GM12878 (cell line): ENCODE measurements at regions not wholly inside any gene's neighbourhood (a gene's known extent, or its start where the extent isn't known, plus 50 kb on each side); places are given as distances from the start of the nearest gene placed in this dataset.

ENCODE experiments used
- ATAC-seq: fragments of 200-7000 bp; cut with Tn5 transposase; 3 replicates; pipeline ENCODE4 v1.9.1; 2020; ENCODE audit warnings: mild to moderate bottlenecking, moderate library complexity
- BruUV-seq: library from RNA; stranded (reverse); fragments of 400-500 nt; replicated peaks from 2 replicates; lab custom pipeline; 2021; lab: Mats Ljungman, UMichigan
- CTCF ChIA-PET: fragments of 300-600 bp; sonication (Branson Sonifier 250); formaldehyde crosslinking; extraction: SDS; loops from one replicate; lab custom pipeline; 2021; ENCODE audit warnings: inconsistent platforms; lab: Yijun Ruan, JAX
- POLR2A ChIA-PET: fragments of 350-600 bp; formaldehyde crosslinking; extraction: SDS; loops from one replicate; lab custom pipeline; 2021; ENCODE audit warnings: inconsistent platforms; lab: Charles Lee
- RAD21 ChIA-PET: fragments of 300-600 bp; sonication (Branson Sonifier 250); formaldehyde crosslinking; loops from one replicate; lab custom pipeline; 2023; ENCODE audit warnings: antibody characterized with exemption; ENCODE audit not compliant: unreplicated experiment; lab: Charles Lee
- SMC1A ChIA-PET: fragments of 300-600 bp; sonication (Branson Sonifier 250); formaldehyde crosslinking; loops from one replicate; lab custom pipeline; 2023; ENCODE audit not compliant: unreplicated experiment, uncharacterized antibody; lab: Charles Lee
- DNase-seq: peaks from one replicate; pipeline ENCODE4 v3.0.0-alpha.2; 2011; ENCODE audit warnings: low read depth, low spot score
- FAIRE-seq: peaks from 3 replicates; lab custom pipeline; 2011; peaks lifted over from hg19 to GRCh38; lab: Jason Lieb, UNC
- H2AFZ ChIP-seq: 2 replicates; pipeline ENCODE4 v1.6.0; 2011; ENCODE audit warnings: low read depth, low read length, control low read depth; ENCODE audit not compliant: control insufficient read depth
- H3K27ac ChIP-seq: 2 replicates; pipeline ENCODE4 v1.5.1; 2011; ENCODE audit warnings: control low read depth; ENCODE audit not compliant: control insufficient read depth, insufficient read depth
- H3K27me3 ChIP-seq, 2 experiments: replicated peaks in 1 of 2; 2 replicates each; pipeline versions ENCODE4 v1.6.0 to v1.6.1; 2011; ENCODE audit warnings: low read length in 1 of 2; ENCODE audit not compliant: control insufficient read depth in 2 of 2, insufficient read depth in 2 of 2
- H3K36me3 ChIP-seq, 2 experiments: 2 replicates each; pipeline ENCODE4 v1.5.1; 2011; ENCODE audit warnings: low read length in 1 of 2; ENCODE audit not compliant: control insufficient read depth in 2 of 2, insufficient read depth in 2 of 2
- H3K4me1 ChIP-seq: 2 replicates; pipeline ENCODE4 v1.6.1; 2011; ENCODE audit warnings: mild to moderate bottlenecking, low read length, moderate library complexity, mixed read lengths; ENCODE audit not compliant: control insufficient read depth, insufficient read depth
- H3K4me2 ChIP-seq: 2 replicates; pipeline ENCODE4 v1.6.0; 2011; ENCODE audit warnings: control low read depth; ENCODE audit not compliant: control insufficient read depth, insufficient read depth
- H3K4me3 ChIP-seq: fragments of 200-600 bp; sonication (generic); 2 replicates; pipeline ENCODE4 v1.5.1; 2016
- H3K79me2 ChIP-seq: 2 replicates; pipeline ENCODE4 v1.6.0; 2011; ENCODE audit warnings: low read length; ENCODE audit not compliant: control insufficient read depth, insufficient read depth
- H3K9ac ChIP-seq: 2 replicates; pipeline ENCODE4 v1.8.0; 2011; ENCODE audit warnings: low read length, control low read depth, mixed read lengths; ENCODE audit not compliant: control insufficient read depth, insufficient read depth
- H3K9me3 ChIP-seq: replicated peaks from 3 replicates; pipeline ENCODE4 v1.5.1; 2011; ENCODE audit warnings: mild to moderate bottlenecking, low read length; ENCODE audit not compliant: control insufficient read depth, insufficient read depth
- H4K20me1 ChIP-seq: 2 replicates; pipeline ENCODE4 v1.6.0; 2011; ENCODE audit not compliant: control insufficient read depth, insufficient read depth
- HDAC2 ChIP-seq: fragments of 200-600 bp; sonication (generic); IDR thresholded peaks from 2 replicates; pipeline ENCODE4 v1.6.1; 2017
- KDM1A ChIP-seq: fragments of 200-600 bp; sonication (generic); IDR thresholded peaks from 2 replicates; pipeline ENCODE4 v1.6.1; 2016; ENCODE audit warnings: borderline replicate concordance
- PAX8 ChIP-seq: fragments of 450-650 bp; IDR thresholded peaks from 2 replicates; pipeline ENCODE4 v1.6.1; 2017; ENCODE audit warnings: mild to moderate bottlenecking, moderate library complexity
- PBX3 ChIP-seq: IDR thresholded peaks from 2 replicates; pipeline ENCODE4 v1.6.1; 2011; ENCODE audit warnings: mild to moderate bottlenecking, low read depth, low read length, moderate library complexity; ENCODE audit not compliant: insufficient replicate concordance
- REST ChIP-seq: IDR thresholded peaks from 2 replicates; pipeline ENCODE4 v1.6.1; 2012; ENCODE audit warnings: mild to moderate bottlenecking, low read depth, low read length
- USF1 ChIP-seq: IDR thresholded peaks from 2 replicates; pipeline ENCODE4 v1.6.1; 2011; ENCODE audit warnings: borderline replicate concordance, low read depth, mild to moderate bottlenecking, moderate library complexity, mixed read lengths, low read length; ENCODE audit not compliant: insufficient read depth; ENCODE audit errors: extremely low read length
- ZZZ3 ChIP-seq: IDR thresholded peaks from 2 replicates; pipeline ENCODE4 v1.6.1; 2011; ENCODE audit warnings: low read depth; ENCODE audit not compliant: control insufficient read depth, insufficient read length
- WGBS: methylation state at CpG from one replicate; pipeline ENCODE4 v1.1.6; 2016; ENCODE audit warnings: low lambda C conversion rate; ENCODE audit not compliant: insufficient replicate concordance, insufficient coverage; ENCODE audit errors: missing lambda C conversion rate; 5-methylcytosine and 5-hydroxymethylcytosine counted together
- in situ Hi-C: fragments of 300-500 bp; cut with MboI; formaldehyde crosslinking; loops from 9 replicates; pipeline ENCODE4 v1.14.3; 2018; ENCODE audit warnings: mixed read lengths
- intact Hi-C: fragments of 100-400 bp; cut with micrococcal nuclease; formaldehyde crosslinking; loops from one replicate; pipeline ENCODE4 v1.14.2; 2022; ENCODE audit not compliant: unreplicated experiment
- TF ChIP-seq, protein P1 (sequence below): fragments of 450-650 bp; IDR thresholded peaks from 2 replicates; pipeline ENCODE4 v1.6.1; 2017; ENCODE audit warnings: antibody characterized with exemption, mild to moderate bottlenecking, moderate library complexity
- TF ChIP-seq, protein P2 (sequence below): fragments of 450-650 bp; IDR thresholded peaks from 2 replicates; pipeline ENCODE4 v1.6.1; 2017; ENCODE audit warnings: mild to moderate bottlenecking
- TF ChIP-seq, protein P3 (sequence below): fragments of 150-350 bp; IDR thresholded peaks from 2 replicates; pipeline ENCODE4 v1.6.1; 2014; ENCODE audit warnings: mild to moderate bottlenecking, low read depth, low read length

DNA sequence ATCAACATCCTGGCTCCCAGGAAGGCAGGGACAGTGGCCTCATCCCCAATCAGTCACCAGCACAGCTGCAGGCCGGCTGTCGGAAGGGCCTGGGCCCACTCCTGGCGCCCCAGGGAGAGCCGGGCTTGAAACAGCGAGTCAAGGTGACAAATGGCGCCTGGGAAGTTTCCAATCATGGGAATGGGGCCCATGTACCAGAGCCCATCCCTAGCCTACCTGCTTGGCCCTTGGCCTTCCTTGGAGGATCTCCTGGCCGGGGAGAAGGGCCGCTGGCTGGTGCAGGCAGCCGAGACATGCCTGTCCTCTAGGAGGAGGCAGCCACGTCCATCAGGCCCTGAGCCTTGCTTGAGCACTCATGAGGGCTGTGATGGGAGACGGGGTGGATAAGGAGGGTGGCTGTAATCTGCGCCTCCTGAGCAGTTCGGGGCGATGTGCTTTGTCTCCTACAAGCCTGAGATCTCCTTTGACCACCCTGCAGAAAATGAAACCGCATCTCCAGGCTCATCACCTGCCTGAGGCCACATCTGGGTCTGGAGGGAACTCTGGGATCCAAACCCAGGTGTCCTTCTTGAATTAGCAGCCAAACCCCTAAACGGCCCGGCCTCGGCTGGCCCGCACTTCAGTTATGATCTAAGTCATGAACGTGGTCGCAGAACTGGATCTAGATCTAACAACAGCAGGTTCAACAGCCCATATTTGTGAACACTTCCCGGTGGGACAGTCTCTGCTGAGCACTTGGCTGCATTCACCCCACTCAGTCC lies 862.0 kb downstream of the TBC1D22A start:
- intact Hi-C loops (no loop called here), in situ Hi-C loops (no loop called here)
- H3K27ac ChIP-seq: no peak overlapping the region
- no peak overlapping the region for H3K4me2 ChIP-seq
- H3K36me3 ChIP-seq: no peaks in the 10 kb centered on the region
- FAIRE-seq: no peak
- no peaks in the 10 kb centered on the region; the same call in 2 of the 3 replicates for H3K9me3 ChIP-seq
- no peak overlapping the region for H2AFZ ChIP-seq
- BruUV-seq: no TSS peak
- WGBS: 38% methylated on average over 22 of the region's 22 CpGs
- SMC1A ChIA-PET: no interaction called here
- DNase-seq: no peak
- POLR2A ChIA-PET: no interaction called here
- H3K79me2 ChIP-seq: no peaks in the 10 kb centered on the region
- ATAC-seq: no peak
- H4K20me1 ChIP-seq: no peaks in the 10 kb centered on the region
- H3K4me3 ChIP-seq: no peak overlapping the region
- H3K27me3 ChIP-seq: no peaks in the 10 kb centered on the region
- no peaks in the 10 kb centered on the region for H3K4me1 ChIP-seq
- CTCF ChIA-PET: no interaction called here
- no peak overlapping the region for H3K9ac ChIP-seq
- RAD21 ChIA-PET: no interaction called here
- TF ChIP-seq HDAC2: no peak
- TF ChIP-seq USF1: no peak
- no peak for TF ChIP-seq ZZZ3
- TF ChIP-seq, protein P1, sequence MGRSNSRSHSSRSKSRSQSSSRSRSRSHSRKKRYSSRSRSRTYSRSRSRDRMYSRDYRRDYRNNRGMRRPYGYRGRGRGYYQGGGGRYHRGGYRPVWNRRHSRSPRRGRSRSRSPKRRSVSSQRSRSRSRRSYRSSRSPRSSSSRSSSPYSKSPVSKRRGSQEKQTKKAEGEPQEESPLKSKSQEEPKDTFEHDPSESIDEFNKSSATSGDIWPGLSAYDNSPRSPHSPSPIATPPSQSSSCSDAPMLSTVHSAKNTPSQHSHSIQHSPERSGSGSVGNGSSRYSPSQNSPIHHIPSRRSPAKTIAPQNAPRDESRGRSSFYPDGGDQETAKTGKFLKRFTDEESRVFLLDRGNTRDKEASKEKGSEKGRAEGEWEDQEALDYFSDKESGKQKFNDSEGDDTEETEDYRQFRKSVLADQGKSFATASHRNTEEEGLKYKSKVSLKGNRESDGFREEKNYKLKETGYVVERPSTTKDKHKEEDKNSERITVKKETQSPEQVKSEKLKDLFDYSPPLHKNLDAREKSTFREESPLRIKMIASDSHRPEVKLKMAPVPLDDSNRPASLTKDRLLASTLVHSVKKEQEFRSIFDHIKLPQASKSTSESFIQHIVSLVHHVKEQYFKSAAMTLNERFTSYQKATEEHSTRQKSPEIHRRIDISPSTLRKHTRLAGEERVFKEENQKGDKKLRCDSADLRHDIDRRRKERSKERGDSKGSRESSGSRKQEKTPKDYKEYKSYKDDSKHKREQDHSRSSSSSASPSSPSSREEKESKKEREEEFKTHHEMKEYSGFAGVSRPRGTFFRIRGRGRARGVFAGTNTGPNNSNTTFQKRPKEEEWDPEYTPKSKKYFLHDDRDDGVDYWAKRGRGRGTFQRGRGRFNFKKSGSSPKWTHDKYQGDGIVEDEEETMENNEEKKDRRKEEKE: no peak
- TF ChIP-seq KDM1A: no peak
- no peak for TF ChIP-seq PAX8
- TF ChIP-seq PBX3: no peak
- TF ChIP-seq, protein P2, sequence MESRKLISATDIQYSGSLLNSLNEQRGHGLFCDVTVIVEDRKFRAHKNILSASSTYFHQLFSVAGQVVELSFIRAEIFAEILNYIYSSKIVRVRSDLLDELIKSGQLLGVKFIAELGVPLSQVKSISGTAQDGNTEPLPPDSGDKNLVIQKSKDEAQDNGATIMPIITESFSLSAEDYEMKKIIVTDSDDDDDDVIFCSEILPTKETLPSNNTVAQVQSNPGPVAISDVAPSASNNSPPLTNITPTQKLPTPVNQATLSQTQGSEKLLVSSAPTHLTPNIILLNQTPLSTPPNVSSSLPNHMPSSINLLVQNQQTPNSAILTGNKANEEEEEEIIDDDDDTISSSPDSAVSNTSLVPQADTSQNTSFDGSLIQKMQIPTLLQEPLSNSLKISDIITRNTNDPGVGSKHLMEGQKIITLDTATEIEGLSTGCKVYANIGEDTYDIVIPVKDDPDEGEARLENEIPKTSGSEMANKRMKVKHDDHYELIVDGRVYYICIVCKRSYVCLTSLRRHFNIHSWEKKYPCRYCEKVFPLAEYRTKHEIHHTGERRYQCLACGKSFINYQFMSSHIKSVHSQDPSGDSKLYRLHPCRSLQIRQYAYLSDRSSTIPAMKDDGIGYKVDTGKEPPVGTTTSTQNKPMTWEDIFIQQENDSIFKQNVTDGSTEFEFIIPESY: no peak
- TF ChIP-seq, protein P3, sequence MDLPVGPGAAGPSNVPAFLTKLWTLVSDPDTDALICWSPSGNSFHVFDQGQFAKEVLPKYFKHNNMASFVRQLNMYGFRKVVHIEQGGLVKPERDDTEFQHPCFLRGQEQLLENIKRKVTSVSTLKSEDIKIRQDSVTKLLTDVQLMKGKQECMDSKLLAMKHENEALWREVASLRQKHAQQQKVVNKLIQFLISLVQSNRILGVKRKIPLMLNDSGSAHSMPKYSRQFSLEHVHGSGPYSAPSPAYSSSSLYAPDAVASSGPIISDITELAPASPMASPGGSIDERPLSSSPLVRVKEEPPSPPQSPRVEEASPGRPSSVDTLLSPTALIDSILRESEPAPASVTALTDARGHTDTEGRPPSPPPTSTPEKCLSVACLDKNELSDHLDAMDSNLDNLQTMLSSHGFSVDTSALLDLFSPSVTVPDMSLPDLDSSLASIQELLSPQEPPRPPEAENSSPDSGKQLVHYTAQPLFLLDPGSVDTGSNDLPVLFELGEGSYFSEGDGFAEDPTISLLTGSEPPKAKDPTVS: no peak
- no peak for TF ChIP-seq REST
